ENCODE measurements at regions not wholly inside any gene's neighbourhood (a gene's known extent, or its start where the extent isn't known, plus 50 kb on each side); places are given as distances from the start of the nearest gene placed in this dataset.

DNA sequence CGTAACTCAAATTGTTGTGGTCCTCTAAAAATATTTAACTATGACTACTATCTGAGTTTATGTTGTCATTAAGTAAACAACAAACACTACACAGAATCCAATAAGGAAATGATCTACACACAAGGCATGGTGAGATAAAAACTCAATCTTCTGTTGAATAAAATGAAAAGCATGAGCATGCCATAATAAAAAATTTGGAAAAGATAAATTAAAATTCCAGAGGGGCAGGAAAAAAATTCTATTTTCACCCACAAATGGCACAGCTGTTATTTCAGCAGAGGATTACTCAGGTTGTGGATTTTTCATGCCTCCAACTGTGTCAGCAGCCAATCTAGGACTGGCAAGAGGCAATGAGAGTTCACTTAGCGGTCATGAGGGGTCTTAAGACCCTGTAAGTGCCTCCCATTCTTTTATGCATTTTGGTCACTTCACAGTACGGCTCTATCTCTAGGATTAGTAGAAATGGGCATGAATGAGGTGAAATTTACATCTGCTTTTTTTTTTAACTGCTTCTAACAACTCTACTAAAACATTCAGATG, 639.8 kb upstream of the DIPK2B start:
- no peaks in the 10 kb centered on the region for H3K36me3 ChIP-seq
- TF ChIP-seq CTCF (IDR thresholded peaks at IDR 0.05), result no peak

DNA sequence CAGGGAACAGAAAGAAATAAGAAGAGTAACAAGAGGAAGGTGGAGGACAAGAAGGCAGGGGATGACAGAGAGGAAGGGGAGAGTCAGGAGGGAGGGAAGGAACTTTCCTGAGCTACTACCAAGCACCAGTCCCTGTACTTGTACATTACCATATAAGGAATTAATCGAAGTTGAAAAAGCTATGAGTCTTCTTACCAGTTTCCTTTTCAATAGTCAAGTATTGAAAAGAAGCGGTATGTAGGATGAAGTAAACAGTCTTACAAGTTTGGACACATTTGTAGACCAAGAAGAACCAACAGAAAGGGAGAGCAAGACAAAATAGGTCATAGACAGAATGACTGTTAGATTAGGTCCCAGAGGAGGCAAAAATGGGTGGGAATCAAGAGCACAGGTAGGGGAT, 629.7 kb upstream of the DIPK2B start:
- H3K36me3 ChIP-seq, result no peaks in the 10 kb centered on the region
- intact Hi-C loops (cut with DNase I), result no loop called here
- no peaks in the 10 kb centered on the region for H3K27me3 ChIP-seq
- H3K27ac ChIP-seq, result no peak overlapping the region
- H3K4me3 ChIP-seq, result no peak overlapping the region
- H3K9ac ChIP-seq (ENCODE audit: low read depth in 2 of 2, low read length in 2 of 2), result no peak overlapping the region
- TF ChIP-seq CTCF (IDR thresholded peaks at IDR 0.05), result no peak
- H3K4me1 ChIP-seq, result no peaks in the 10 kb centered on the region
- no peaks in the 10 kb centered on the region for H3K9me3 ChIP-seq
- no peak for DNase-seq

More for the DNA sequence above, 639.8 kb upstream of the DIPK2B start:
- Histone ChIP-seq H3K9ac (ENCODE audit: low read depth in 2 of 2, low read length in 2 of 2) (no peak overlapping the region), H3K4me1 (no peaks in the 10 kb centered on the region), H3K27ac (no peak overlapping the region), H3K4me3 (no peak overlapping the region), H3K9me3 (no peaks in the 10 kb centered on the region), H3K27me3 (no peaks in the 10 kb centered on the region)
- intact Hi-C loops (cut with DNase I), result no loop called here
- no peak for DNase-seq

DNA sequence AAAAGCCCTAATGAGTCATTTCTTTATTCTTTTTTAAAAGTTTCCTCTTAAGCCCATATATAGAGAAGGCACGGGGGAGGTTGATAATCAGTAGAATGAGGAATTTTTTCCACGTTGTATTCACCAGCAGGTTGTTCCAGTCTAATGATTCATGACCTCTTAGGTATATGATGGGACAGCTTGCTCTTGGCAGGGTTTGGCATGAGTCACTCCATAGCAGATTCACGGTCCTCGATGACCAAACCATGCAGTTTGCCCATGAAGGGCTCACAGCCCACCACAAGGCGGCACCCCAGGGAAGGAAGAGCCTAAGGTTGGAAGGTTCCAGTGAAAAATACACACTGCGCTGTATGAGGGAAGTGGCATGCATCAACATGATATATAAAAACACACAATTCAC, 623.8 kb upstream of the DIPK2B start:
- Histone ChIP-seq H3K4me3 (no peak overlapping the region), H3K36me3 (no peaks in the 10 kb centered on the region), H3K9ac (ENCODE audit: low read depth in 2 of 2, low read length in 2 of 2) (no peak overlapping the region), H3K9me3 (no peaks in the 10 kb centered on the region), H3K27me3 (no peaks in the 10 kb centered on the region), H3K27ac (no peak overlapping the region), H3K4me1 (no peaks in the 10 kb centered on the region)
- intact Hi-C loops (cut with DNase I), result no loop called here
- no peak for TF ChIP-seq CTCF (IDR thresholded peaks at IDR 0.05)
- DNase-seq, result no peak

- Histone ChIP-seq H3K4me1 (no peaks in the 10 kb centered on the region), H3K27ac (no peak overlapping the region), H3K4me3 (no peak overlapping the region), H3K27me3 (no peaks in the 10 kb centered on the region), H3K9ac (ENCODE audit: low read depth in 2 of 2, low read length in 2 of 2) (no peak overlapping the region), H3K9me3 (no peaks in the 10 kb centered on the region), H3K36me3 (no peaks in the 10 kb centered on the region)
- no peak for DNase-seq
- intact Hi-C loops (cut with DNase I), result no loop called here
- TF ChIP-seq CTCF (IDR thresholded peaks at IDR 0.05), result no peak
Observed at GRCh38 chrX:45823536-45823935, 622.9 kb upstream of the DIPK2B start.

GRCh38 chrX:45822124-45822523, 621.4 kb upstream of the DIPK2B start:
- Histone ChIP-seq H3K36me3 (no peaks in the 10 kb centered on the region), H3K9ac (ENCODE audit: low read depth in 2 of 2, low read length in 2 of 2) (no peak overlapping the region), H3K4me1 (no peaks in the 10 kb centered on the region), H3K4me3 (no peak overlapping the region), H3K27ac (no peak overlapping the region), H3K9me3 (no peaks in the 10 kb centered on the region), H3K27me3 (no peaks in the 10 kb centered on the region)
- no peak for TF ChIP-seq CTCF (IDR thresholded peaks at IDR 0.05)
- intact Hi-C loops (cut with DNase I), result no loop called here
- no peak for DNase-seq

All from colonic mucosa (tissue), 4 donors.